ENCODE measurements at regions not wholly inside any gene's neighbourhood (a gene's known extent, or its start where the extent isn't known, plus 50 kb on each side); places are given as distances from the start of the nearest gene placed in this dataset.

- no peak overlapping the region for H3K9ac ChIP-seq (ENCODE audit: low read length in 2 of 2)
- peaks cover 0 to 4% of the 10 kb centered on the region in 2 donors for H3K27me3 ChIP-seq (ENCODE audit: control insufficient read depth in 1 of 2, insufficient read depth in 2 of 2, low read length in 2 of 2)
- no peak overlapping the region for H3K27ac ChIP-seq (ENCODE audit: low read length)
- H3K36me3 ChIP-seq (ENCODE audit: control insufficient read depth in 2 of 2, insufficient read depth in 2 of 2, low read length in 2 of 2): no peaks in the 10 kb centered on the region
- no peak overlapping the region for H3K4me3 ChIP-seq (ENCODE audit: low read length in 2 of 2)
- no peaks in the 10 kb centered on the region for H3K4me1 ChIP-seq (ENCODE audit: control insufficient read depth, insufficient read depth, low read length)
- peaks cover 14 to 15% of the 10 kb centered on the region in 2 donors for H3K9me3 ChIP-seq (ENCODE audit: control insufficient read depth in 2 of 2, low read length in 2 of 2)
Observed at GRCh38 chr1:29569971-29570634, 333.8 kb downstream of the PTPRU start.

GRCh38 chr1:29567257-29567656 is 330.9 kb downstream of the PTPRU start:
- peaks cover 24 to 31% of the 10 kb centered on the region in 2 donors for H3K9me3 ChIP-seq (ENCODE audit: control insufficient read depth in 2 of 2, low read length in 2 of 2)

GRCh38 chr1:29565490-29565889 is 329.2 kb downstream of the PTPRU start:
- no peaks in the 10 kb centered on the region for H3K36me3 ChIP-seq (ENCODE audit: control insufficient read depth in 2 of 2, insufficient read depth in 2 of 2, low read length in 2 of 2)
- peaks cover 26 to 31% of the 10 kb centered on the region in 2 donors for H3K9me3 ChIP-seq (ENCODE audit: control insufficient read depth in 2 of 2, low read length in 2 of 2)
- no peak overlapping the region for H3K27ac ChIP-seq (ENCODE audit: low read length)
- H3K4me3 ChIP-seq (ENCODE audit: low read length in 2 of 2): no peak overlapping the region
- H3K4me1 ChIP-seq (ENCODE audit: control insufficient read depth, insufficient read depth, low read length): no peaks in the 10 kb centered on the region
- no peak overlapping the region for H3K9ac ChIP-seq (ENCODE audit: low read length in 2 of 2)
- no peaks in the 10 kb centered on the region for H3K27me3 ChIP-seq (ENCODE audit: control insufficient read depth in 1 of 2, insufficient read depth in 2 of 2, low read length in 2 of 2)

More at GRCh38 chr1:29567257-29567656, 330.9 kb downstream of the PTPRU start:
- no peaks in the 10 kb centered on the region for H3K36me3 ChIP-seq (ENCODE audit: control insufficient read depth in 2 of 2, insufficient read depth in 2 of 2, low read length in 2 of 2)
- no peak overlapping the region for H3K9ac ChIP-seq (ENCODE audit: low read length in 2 of 2)
- no peak overlapping the region for H3K27ac ChIP-seq (ENCODE audit: low read length)
- peaks cover 0 to 4% of the 10 kb centered on the region in 2 donors for H3K27me3 ChIP-seq (ENCODE audit: control insufficient read depth in 1 of 2, insufficient read depth in 2 of 2, low read length in 2 of 2)
- no peak overlapping the region for H3K4me3 ChIP-seq (ENCODE audit: low read length in 2 of 2)
- H3K4me1 ChIP-seq (ENCODE audit: control insufficient read depth, insufficient read depth, low read length): no peaks in the 10 kb centered on the region

GRCh38 chr1:29563571-29563970 is 327.2 kb downstream of the PTPRU start:
- Histone ChIP-seq H3K27ac (ENCODE audit: low read length) (no peak overlapping the region), H3K4me3 (ENCODE audit: low read length in 2 of 2) (no peak overlapping the region), H3K27me3 (ENCODE audit: control insufficient read depth in 1 of 2, insufficient read depth in 2 of 2, low read length in 2 of 2) (no peaks in the 10 kb centered on the region), H3K36me3 (ENCODE audit: control insufficient read depth in 2 of 2, insufficient read depth in 2 of 2, low read length in 2 of 2) (no peaks in the 10 kb centered on the region), H3K4me1 (ENCODE audit: control insufficient read depth, insufficient read depth, low read length) (no peaks in the 10 kb centered on the region), H3K9ac (ENCODE audit: low read length in 2 of 2) (no peak overlapping the region), H3K9me3 (ENCODE audit: control insufficient read depth in 2 of 2, low read length in 2 of 2) (peaks cover 26 to 28% of the 10 kb centered on the region in 2 donors)

GRCh38 chr1:29563092-29563491 is 326.8 kb downstream of the PTPRU start:
- Histone ChIP-seq H3K27me3 (ENCODE audit: control insufficient read depth in 1 of 2, insufficient read depth in 2 of 2, low read length in 2 of 2) (no peaks in the 10 kb centered on the region), H3K4me3 (ENCODE audit: low read length in 2 of 2) (no peak overlapping the region), H3K9me3 (ENCODE audit: control insufficient read depth in 2 of 2, low read length in 2 of 2) (peaks cover 26 to 27% of the 10 kb centered on the region in 2 donors), H3K27ac (ENCODE audit: low read length) (no peak overlapping the region), H3K4me1 (ENCODE audit: control insufficient read depth, insufficient read depth, low read length) (no peaks in the 10 kb centered on the region), H3K9ac (ENCODE audit: low read length in 2 of 2) (no peak overlapping the region), H3K36me3 (ENCODE audit: control insufficient read depth in 2 of 2, insufficient read depth in 2 of 2, low read length in 2 of 2) (no peaks in the 10 kb centered on the region)

GRCh38 chr1:29559056-29559455 is 322.7 kb downstream of the PTPRU start:
- peaks cover 0 to 3% of the 10 kb centered on the region in 2 donors for H3K27me3 ChIP-seq (ENCODE audit: control insufficient read depth in 1 of 2, insufficient read depth in 2 of 2, low read length in 2 of 2)
- H3K4me3 ChIP-seq (ENCODE audit: low read length in 2 of 2): no peak overlapping the region
- no peak overlapping the region for H3K9ac ChIP-seq (ENCODE audit: low read length in 2 of 2)
- H3K36me3 ChIP-seq (ENCODE audit: control insufficient read depth in 2 of 2, insufficient read depth in 2 of 2, low read length in 2 of 2): no peaks in the 10 kb centered on the region
- H3K9me3 ChIP-seq (ENCODE audit: control insufficient read depth in 2 of 2, low read length in 2 of 2): peaks cover 11 to 17% of the 10 kb centered on the region in 2 donors
- H3K4me1 ChIP-seq (ENCODE audit: control insufficient read depth, insufficient read depth, low read length): no peaks in the 10 kb centered on the region
- no peak overlapping the region for H3K27ac ChIP-seq (ENCODE audit: low read length)

- peaks cover 7 to 8% of the 10 kb centered on the region in 2 donors for H3K9me3 ChIP-seq (ENCODE audit: control insufficient read depth in 2 of 2, low read length in 2 of 2)
- no peak overlapping the region for H3K4me3 ChIP-seq (ENCODE audit: low read length in 2 of 2)
- no peaks in the 10 kb centered on the region for H3K36me3 ChIP-seq (ENCODE audit: control insufficient read depth in 2 of 2, insufficient read depth in 2 of 2, low read length in 2 of 2)
- H3K4me1 ChIP-seq (ENCODE audit: control insufficient read depth, insufficient read depth, low read length): no peaks in the 10 kb centered on the region
- H3K27ac ChIP-seq (ENCODE audit: low read length): no peak overlapping the region
- H3K27me3 ChIP-seq (ENCODE audit: control insufficient read depth in 1 of 2, insufficient read depth in 2 of 2, low read length in 2 of 2): peaks cover 0 to 3% of the 10 kb centered on the region in 2 donors
- H3K9ac ChIP-seq (ENCODE audit: low read length in 2 of 2): no peak overlapping the region
Observed at GRCh38 chr1:29557701-29558600, 321.6 kb downstream of the PTPRU start.

GRCh38 chr1:29557066-29557465 is 320.7 kb downstream of the PTPRU start:
- H3K27me3 ChIP-seq (ENCODE audit: control insufficient read depth in 1 of 2, insufficient read depth in 2 of 2, low read length in 2 of 2): peaks cover 0 to 3% of the 10 kb centered on the region in 2 donors
- H3K9me3 ChIP-seq (ENCODE audit: control insufficient read depth in 2 of 2, low read length in 2 of 2): peaks cover 0 to under 1% of the 10 kb centered on the region in 2 donors
- H3K4me1 ChIP-seq (ENCODE audit: control insufficient read depth, insufficient read depth, low read length): no peaks in the 10 kb centered on the region
- H3K9ac ChIP-seq (ENCODE audit: low read length in 2 of 2): no peak overlapping the region
- no peak overlapping the region for H3K27ac ChIP-seq (ENCODE audit: low read length)
- no peaks in the 10 kb centered on the region for H3K36me3 ChIP-seq (ENCODE audit: control insufficient read depth in 2 of 2, insufficient read depth in 2 of 2, low read length in 2 of 2)
- H3K4me3 ChIP-seq (ENCODE audit: low read length in 2 of 2): no peak overlapping the region

GRCh38 chr1:29556657-29557056 is 320.3 kb downstream of the PTPRU start:
- Histone ChIP-seq H3K27ac (ENCODE audit: low read length) (no peak overlapping the region), H3K27me3 (ENCODE audit: control insufficient read depth in 1 of 2, insufficient read depth in 2 of 2, low read length in 2 of 2) (peaks cover 0 to 3% of the 10 kb centered on the region in 2 donors), H3K9ac (ENCODE audit: low read length in 2 of 2) (no peak overlapping the region), H3K4me1 (ENCODE audit: control insufficient read depth, insufficient read depth, low read length) (no peaks in the 10 kb centered on the region), H3K9me3 (ENCODE audit: control insufficient read depth in 2 of 2, low read length in 2 of 2) (no peaks in the 10 kb centered on the region), H3K36me3 (ENCODE audit: control insufficient read depth in 2 of 2, insufficient read depth in 2 of 2, low read length in 2 of 2) (no peaks in the 10 kb centered on the region), H3K4me3 (ENCODE audit: low read length in 2 of 2) (no peak overlapping the region)

GRCh38 chr1:29555043-29555620 is 318.8 kb downstream of the PTPRU start:
- Histone ChIP-seq H3K4me1 (ENCODE audit: control insufficient read depth, insufficient read depth, low read length) (no peaks in the 10 kb centered on the region), H3K36me3 (ENCODE audit: control insufficient read depth in 2 of 2, insufficient read depth in 2 of 2, low read length in 2 of 2) (no peaks in the 10 kb centered on the region), H3K4me3 (ENCODE audit: low read length in 2 of 2) (no peak overlapping the region), H3K9me3 (ENCODE audit: control insufficient read depth in 2 of 2, low read length in 2 of 2) (no peaks in the 10 kb centered on the region), H3K27ac (ENCODE audit: low read length) (no peak overlapping the region), H3K27me3 (ENCODE audit: control insufficient read depth in 1 of 2, insufficient read depth in 2 of 2, low read length in 2 of 2) (peaks cover 3 to 4% of the 10 kb centered on the region in 2 donors), H3K9ac (ENCODE audit: low read length in 2 of 2) (no peak overlapping the region)
